GM12892 (cell line): ENCODE measurements at regions not wholly inside any gene's neighbourhood (a gene's known extent, or its start where the extent isn't known, plus 50 kb on each side); places are given as distances from the start of the nearest gene placed in this dataset.

Experiments used
- POLR2A ChIP-seq: IDR thresholded peaks from 2 replicates; pipeline ENCODE4 v1.6.1; 2011; ENCODE audit warnings: low read depth, low read length, control low read depth
- POLR2AphosphoS5 ChIP-seq: IDR thresholded peaks from 2 replicates; pipeline ENCODE4 v1.6.1; 2011; ENCODE audit warnings: low read depth, low read length, control low read depth
- TAF1 ChIP-seq: IDR thresholded peaks from 2 replicates; pipeline ENCODE4 v1.6.1; 2011; ENCODE audit warnings: low read depth, mild to moderate bottlenecking, control low read depth, low read length, borderline replicate concordance

- TF ChIP-seq TAF1 = no peak
- TF ChIP-seq POLR2AphosphoS5 = no peak
- TF ChIP-seq POLR2A = no peak
Observed at GRCh38 chr9:113800276-113800675, 75.8 kb upstream of the ZNF618 start.
